NCI-H1694 (cell line): ENCODE measurements at regions not wholly inside any gene's neighbourhood (a gene's known extent, or its start where the extent isn't known, plus 50 kb on each side); places are given as distances from the start of the nearest gene placed in this dataset.
"Not testable (repeated sequence)": the region's sequence is repeated elsewhere in the genome, so short reads cannot be mapped to it uniquely, and the experiment has no call there.

Source experiments
- DNase-seq: peaks from one replicate; lab custom pipeline; 2025; lab: John Stamatoyannopoulos, UW

- DNase-seq, result no peak
Measured at GRCh38 chr4:62543002-62543401, 1342.9 kb downstream of the ADGRL3 start.

- no peak for DNase-seq
Measured at GRCh38 chr4:62533573-62533972, 1333.4 kb downstream of the ADGRL3 start.

GRCh38 chr4:62531731-62532130, 1331.6 kb downstream of the ADGRL3 start:
- DNase-seq, result no peak

- DNase-seq, result no peak
Measured at GRCh38 chr4:62531264-62531663, 1331.1 kb downstream of the ADGRL3 start.

DNA sequence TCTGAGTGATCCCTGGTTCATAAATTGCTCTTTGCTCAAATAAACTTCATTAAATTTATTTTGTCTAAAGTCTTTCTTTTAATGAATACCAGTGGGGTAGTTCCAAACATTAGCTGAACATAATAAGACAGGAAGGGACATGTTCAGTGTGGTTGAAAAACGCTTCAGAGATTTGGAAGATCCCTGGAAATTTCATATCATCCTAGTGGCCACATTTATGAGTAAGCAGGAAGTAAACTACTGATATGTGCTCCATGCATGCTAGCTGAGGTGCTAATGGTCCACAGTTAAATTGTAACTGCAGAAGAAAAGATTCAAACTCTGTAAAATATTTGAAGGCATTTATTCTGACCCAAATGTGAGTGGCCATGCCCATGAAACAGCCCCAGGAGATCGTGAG, 1328.7 kb downstream of the ADGRL3 start:
- no peak for DNase-seq

DNA sequence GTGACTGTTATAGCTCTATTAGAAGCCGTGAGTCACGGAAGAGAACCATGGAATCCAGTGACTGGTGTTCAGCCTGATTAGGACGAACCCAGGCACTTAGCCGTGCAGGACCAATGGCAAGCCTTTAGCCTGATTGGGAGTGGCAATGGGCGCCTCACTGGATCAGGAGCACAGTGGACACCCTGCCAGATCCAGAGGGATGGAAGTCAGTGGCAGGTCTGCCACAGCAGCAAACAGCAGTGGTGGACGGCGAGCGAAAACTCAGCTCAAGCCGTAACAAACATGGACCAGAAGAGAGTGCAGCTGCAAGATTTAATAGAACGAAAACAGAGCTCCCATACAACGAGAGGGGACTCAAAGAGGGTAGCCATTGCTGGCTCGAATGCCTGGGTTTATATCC, 1326.5 kb downstream of the ADGRL3 start:
- DNase-seq, result no peak

GRCh38 chr4:62523256-62523655, 1323.1 kb downstream of the ADGRL3 start:
- DNase-seq, result no peak

GRCh38 chr4:62522273-62522672, 1322.1 kb downstream of the ADGRL3 start:
- no peak for DNase-seq

GRCh38 chr4:62517716-62518115, 1317.6 kb downstream of the ADGRL3 start:
- no peak for DNase-seq

GRCh38 chr4:62513306-62513705, 1313.2 kb downstream of the ADGRL3 start:
- no peak for DNase-seq

- DNase-seq, result no peak
Measured at GRCh38 chr4:62512271-62512670, 1312.1 kb downstream of the ADGRL3 start.

DNA sequence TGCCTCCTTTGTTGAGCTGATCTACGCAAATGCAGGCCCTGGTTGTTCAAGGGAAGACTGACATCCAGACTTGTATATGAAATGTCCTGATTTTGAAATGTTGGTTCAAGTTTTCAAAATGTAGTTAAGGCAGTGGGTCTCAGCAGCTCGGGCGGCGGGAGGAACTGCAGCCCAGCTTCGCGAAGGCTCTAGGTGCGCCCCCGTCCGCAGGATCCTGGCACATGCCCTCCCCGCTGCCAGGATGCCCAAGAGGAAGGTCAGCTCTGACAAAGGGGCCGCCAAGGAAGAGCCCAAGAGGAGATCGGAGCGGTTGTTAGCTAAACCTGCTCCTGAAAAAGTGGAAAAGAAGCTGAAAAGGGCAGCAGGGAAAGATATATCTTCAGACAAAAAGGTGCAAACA, 1310.1 kb downstream of the ADGRL3 start:
- no peak for DNase-seq

GRCh38 chr4:62500296-62500695, 1300.2 kb downstream of the ADGRL3 start:
- DNase-seq, result no peak

- no peak for DNase-seq
Measured at GRCh38 chr4:62495032-62495431, 1294.9 kb downstream of the ADGRL3 start.

DNA sequence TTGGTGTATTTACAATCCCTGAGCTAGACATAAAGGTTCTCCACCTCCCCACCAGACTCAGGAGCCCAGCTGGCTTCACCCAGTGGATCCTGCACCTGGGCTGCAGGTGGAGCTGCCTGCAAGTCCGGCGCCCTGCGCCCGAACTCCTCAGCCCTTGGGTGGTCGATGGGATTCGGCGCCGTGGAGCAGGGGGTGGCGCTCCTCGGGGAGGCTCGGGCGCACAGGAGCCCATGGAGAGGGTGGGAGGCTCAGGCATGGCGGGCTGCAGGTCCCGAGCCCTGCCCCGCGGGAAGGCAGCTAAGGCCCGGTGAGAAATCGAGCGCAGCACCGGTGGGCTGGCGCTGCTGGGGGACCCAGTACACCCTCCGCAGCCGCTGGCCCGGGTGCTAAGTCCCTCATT, 1291.6 kb downstream of the ADGRL3 start:
- DNase-seq, result not testable (repeated sequence)

GRCh38 chr4:62490635-62491034, 1290.5 kb downstream of the ADGRL3 start:
- DNase-seq, result no peak

DNA sequence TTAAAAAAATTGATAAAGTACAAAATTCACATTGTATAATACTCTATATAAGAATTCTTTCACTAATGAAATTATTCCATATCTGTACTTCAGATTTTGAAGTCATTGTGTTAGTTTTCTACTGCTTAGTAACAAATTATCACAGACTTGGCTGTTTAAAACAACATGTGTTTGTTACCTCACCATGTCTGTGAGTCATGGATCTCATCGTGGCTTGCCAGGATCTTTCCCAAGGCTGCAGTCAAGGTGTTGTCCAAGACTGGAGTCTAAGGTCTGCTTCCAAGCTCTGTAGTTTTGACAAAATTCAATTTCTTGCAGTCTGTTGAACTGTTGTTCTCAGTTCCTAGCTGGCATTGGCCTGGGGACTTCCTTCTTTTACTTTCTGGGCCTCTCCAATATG, 1286.9 kb downstream of the ADGRL3 start:
- no peak for DNase-seq

DNA sequence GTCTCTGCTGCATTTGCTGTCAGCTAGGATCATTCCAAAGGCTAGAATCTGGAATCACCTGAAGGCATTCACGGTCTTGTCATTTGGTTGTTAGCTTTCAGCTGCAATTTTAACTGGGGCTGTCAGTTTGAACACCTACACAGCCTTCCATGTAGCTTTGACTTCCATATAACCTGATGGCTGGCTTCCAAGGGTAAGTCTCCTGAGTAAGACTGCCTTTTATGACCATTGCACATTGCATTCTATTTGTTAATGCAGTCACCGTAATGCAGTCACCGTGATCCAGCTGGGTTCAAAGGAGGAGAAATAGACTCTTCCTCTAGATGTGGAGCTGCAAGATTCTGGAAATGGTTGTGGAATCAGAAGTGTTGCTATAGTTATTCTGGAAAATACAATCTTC, 1284.2 kb downstream of the ADGRL3 start:
- DNase-seq, result no peak

- DNase-seq, result no peak
Measured at GRCh38 chr4:62482355-62482754, 1282.2 kb downstream of the ADGRL3 start.

- DNase-seq, result no peak
Measured at GRCh38 chr4:62475596-62475995, 1275.5 kb downstream of the ADGRL3 start.

- DNase-seq, result no peak
Measured at GRCh38 chr4:62474802-62475201, 1274.7 kb downstream of the ADGRL3 start.

GRCh38 chr4:62471021-62471420, 1270.9 kb downstream of the ADGRL3 start:
- DNase-seq, result no peak

DNA sequence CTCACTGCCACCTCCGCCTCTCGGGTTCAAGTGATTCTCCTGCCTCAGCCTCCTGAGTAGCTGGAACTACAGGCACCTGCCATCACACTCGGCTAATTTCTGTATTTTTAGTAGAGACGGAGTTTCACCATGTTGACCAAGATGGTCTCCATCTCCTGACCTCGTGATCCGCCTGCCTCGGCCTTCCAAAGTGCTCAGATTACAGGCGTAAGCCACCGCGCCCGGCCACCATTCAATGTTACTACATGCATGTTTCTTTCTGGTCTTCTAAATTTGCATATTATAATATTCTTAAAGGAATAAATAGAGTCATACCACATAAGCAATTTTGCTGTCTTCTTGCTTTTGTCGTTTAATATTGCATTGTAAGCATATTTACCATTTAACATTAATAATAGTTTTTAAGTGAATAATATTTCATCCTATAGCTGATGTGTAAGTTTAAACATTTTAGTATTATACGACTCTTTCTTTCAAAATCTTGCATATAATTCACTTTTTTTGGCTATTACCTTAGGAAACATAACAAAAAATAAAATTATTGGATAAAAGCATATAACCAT, 1270.4 kb downstream of the ADGRL3 start:
- DNase-seq, result no peak

DNA sequence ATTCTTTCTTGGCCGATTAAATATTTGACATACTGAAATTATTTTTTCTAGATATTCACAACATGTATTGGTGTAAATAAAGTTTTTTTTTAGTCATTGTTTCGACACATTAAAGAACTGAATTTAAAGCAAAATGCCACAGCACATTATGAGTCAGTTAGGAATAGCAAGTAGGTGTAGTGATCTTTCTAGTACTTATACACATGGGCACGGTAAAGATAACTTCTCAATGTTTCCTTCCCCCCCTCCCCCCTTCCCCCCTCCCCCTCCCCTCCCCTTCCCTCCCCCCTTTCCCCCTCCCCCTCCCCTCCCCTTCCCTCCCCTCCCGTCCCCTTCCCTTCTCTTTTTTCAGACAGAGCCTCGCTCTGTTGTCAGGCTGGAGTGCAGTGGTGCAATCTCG, 1269.9 kb downstream of the ADGRL3 start:
- DNase-seq, result no peak

- no peak for DNase-seq
Measured at GRCh38 chr4:62461961-62462360, 1261.8 kb downstream of the ADGRL3 start.
